GM23248 (cell line): ENCODE measurements at regions not wholly inside any gene's neighbourhood (a gene's known extent, or its start where the extent isn't known, plus 50 kb on each side); places are given as distances from the start of the nearest gene placed in this dataset.

Source experiments
- EZH2 ChIP-seq: fragments of 200-600 bp; sonication (generic); IDR thresholded peaks from 2 replicates; pipeline ENCODE4 v1.6.1; 2018; ENCODE audit warnings: antibody characterized with exemption, mild to moderate bottlenecking; ENCODE audit not compliant: insufficient read depth, poor library complexity, severe bottlenecking
- EZH2phosphoT487 ChIP-seq: fragments of 200-600 bp; sonication (generic); IDR thresholded peaks from 2 replicates; pipeline ENCODE4 v1.6.1; 2018; ENCODE audit warnings: antibody characterized with exemption, moderate library complexity, mild to moderate bottlenecking, low read depth; ENCODE audit not compliant: insufficient read depth

DNA sequence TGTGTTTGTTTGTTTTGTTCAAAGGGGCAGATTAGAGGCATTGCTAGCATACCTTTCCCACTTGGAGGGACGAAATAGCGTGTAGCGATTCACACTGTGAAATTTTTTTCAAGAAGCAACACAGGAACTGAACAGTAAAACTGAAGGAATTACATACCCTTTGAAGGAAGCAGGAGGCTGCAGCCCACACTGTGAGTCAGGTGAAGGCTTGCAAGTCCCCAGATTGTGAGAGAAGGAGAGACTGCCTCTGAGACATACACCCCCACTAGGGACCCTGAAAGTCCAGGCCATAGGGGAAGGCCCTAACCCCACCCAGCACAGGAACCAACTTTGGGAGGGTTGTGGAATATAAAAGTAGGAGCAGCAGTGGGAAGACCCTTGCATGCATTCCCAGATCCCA is 69.6 kb upstream of the HS3ST3A1 start:
- TF ChIP-seq EZH2 (no peak), EZH2phosphoT487 (no peak)
